IPS DF 4.7 (cell line): ENCODE measurements at regions not wholly inside any gene's neighbourhood (a gene's known extent, or its start where the extent isn't known, plus 50 kb on each side); places are given as distances from the start of the nearest gene placed in this dataset.
A peak's percentile ranks its signal among the peaks of the same experiment; 100 is the strongest.
"Not testable (repeated sequence)": the region's sequence is repeated elsewhere in the genome, so short reads cannot be mapped to it uniquely, and the experiment has no call there.

Experiments used
- DNase-seq: peaks from one replicate; pipeline ENCODE4 v3.0.0-alpha.2; 2013; ENCODE audit warnings: low spot score; ENCODE audit errors: extremely low read depth

DNA sequence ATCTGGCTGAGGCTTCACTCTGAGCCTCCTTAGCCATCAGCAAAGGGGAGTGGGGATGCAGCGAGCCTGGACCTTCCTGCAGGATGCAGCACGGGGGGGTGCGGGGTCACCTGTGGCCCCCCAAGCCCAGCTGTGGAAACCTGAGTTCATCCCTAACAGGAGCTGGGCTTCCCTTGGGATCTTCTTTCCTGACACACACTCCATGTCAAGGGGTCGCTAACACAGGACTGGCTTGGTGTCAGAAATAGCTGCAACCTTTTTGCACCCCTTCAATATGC is 174.7 kb downstream of the RTP5 start:
- DNase-seq: no peak

DNA sequence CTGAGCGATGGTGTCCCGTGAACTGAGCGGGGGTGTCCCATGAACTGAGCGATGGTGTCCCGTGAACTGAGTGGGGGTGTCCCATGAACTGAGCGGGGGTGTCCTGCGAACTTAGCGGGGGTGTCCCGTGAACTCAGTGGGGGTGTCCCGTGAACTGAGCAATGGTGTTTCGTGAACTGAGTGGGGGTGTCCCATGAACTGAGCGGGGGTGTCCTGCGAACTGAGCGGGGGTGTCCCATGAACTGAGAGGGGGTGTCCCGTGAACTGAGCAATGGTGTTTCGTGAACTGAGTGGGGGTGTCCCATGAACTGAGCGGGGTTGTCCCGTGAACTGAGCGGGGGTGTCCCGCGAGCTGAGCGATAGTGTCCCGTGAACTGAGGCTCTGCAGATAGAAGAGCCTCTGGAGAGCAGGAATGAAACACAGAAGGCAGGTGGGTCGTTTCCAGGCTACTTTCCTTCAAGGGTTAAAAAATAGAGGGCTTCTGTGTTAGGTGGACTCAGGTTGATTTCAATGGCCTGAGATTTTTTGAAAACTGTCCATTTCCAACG is 176.1 kb downstream of the RTP5 start:
- not testable (repeated sequence) for DNase-seq

DNA sequence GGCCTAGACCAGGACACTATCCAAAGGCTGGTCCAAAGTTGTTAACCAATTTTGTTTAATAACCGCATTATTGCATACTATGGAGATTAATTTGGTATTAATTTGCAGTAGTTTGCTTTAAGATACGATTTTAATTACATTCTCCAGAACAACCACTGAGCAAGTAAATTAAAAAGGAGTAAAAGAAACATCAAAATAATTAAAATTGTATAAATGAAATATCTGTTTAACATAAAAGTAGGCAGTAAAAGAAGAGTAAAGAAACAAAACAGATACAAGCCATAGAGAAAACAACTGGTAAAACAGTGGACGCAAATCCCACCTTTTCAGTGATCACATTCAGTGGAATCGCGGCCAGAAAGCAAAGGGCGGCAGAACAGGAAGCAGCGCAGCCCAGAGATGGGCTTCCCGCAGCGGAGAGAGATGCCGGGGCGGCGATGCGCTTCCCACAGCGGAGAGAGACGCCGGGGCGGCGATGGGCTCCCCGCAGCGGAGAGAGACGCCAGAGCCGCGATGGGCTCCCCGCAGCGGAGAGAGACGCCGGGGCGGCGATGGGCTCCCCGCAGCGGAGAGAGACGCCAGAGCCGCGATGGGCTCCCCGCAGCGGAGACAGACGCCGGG is 176.8 kb downstream of the RTP5 start:
- no peak for DNase-seq

GRCh38 chr2:242047963-242048362 is 178.4 kb downstream of the RTP5 start:
- no peak for DNase-seq

GRCh38 chr2:242048479-242048878 is 178.9 kb downstream of the RTP5 start:
- no peak for DNase-seq

- DNase-seq: not testable (repeated sequence)
Observed at GRCh38 chr2:242049492-242049891, 180.0 kb downstream of the RTP5 start.

DNA sequence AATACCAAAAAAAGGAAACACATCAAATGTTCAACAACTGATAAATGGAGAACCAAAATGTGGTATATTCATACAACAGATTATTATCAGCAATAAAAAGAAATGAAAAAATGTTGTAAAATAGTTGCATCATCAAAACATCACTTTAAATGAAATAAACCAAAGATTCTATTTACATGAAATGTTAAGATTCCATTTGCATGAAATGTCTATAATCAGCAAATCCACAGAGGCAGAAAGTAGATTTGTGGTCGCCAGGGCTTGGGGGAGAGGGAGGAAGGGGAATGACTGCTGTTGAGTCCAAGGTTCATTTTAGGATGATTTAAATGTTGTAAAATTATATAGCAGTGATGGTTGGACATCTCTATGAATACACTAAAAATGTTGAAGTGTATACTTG is 181.9 kb downstream of the RTP5 start:
- no peak for DNase-seq

- DNase-seq: no peak
Observed at GRCh38 chr2:242052421-242052820, 182.9 kb downstream of the RTP5 start.

- DNase-seq: no peak
Observed at GRCh38 chr2:242053921-242054320, 184.4 kb downstream of the RTP5 start.

- DNase-seq: no peak
Observed at GRCh38 chr2:242054406-242054805, 184.9 kb downstream of the RTP5 start.

DNA sequence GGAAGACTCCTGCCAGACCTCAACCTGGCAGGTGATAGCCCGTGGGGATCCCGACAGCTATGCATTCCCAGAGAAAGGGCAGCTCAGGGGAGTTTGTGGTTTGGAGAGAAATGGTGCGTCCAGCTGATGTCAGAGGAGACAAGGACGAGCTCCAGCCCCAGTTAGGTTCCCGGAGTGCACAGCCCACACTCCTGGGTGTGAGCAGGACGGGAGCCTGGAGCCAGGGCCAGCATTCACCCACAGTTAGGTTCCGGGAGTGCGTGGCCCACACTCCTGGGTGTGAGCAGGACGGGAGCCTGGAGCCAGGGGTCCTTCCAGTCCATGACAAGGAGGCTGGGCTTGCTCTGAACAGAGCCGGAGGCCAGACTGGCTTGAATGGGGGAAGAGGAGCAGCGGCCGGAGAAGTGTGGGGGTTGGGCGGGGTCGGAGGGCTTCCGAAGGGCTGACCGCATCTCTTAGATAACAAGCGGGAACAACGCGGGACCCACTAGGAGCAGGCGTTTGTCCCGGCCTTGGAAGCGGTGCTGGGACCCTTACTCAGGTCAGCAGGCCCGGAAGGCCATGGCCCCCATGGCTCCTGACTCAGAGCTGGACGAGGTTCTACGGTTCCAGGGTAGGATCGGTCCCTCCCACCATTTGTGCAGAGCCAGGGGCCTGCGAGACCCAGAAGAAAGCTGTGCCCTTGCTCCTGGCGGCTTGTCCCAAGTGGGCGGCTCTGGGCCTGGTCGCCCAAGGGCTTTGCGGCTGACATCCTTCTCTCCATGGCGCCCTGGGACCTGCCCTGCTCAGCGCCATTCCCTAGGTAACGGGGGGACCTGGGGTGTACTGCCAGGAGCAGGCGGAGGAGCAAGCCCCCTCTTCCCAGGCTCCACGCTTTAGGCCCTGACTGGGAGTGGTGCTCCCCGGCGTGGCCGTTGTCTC is 185.6 kb downstream of the RTP5 start:
- DNase-seq: no peak

- DNase-seq: no peak
Observed at GRCh38 chr2:242056026-242056425, 186.5 kb downstream of the RTP5 start.

DNA sequence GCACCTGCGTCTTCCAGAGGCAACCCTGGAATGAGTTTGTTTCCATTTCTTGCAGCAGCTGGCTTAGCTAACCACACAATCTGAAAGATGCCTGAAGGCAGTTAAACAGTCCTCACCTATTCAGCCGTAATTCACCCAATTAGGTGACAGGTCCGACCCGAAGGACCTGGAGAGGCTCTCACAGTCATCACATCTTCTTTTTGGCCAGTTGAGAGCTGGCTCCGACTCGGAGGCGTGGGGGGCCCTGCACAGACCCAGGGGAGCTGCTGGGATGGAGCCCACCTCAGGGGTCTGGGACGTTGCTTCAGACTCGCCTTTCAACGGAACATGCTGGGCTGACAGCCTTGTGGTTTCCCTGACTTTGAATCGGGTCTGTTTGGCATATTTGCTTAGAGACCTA is 187.3 kb downstream of the RTP5 start:
- DNase-seq: no peak

- DNase-seq: no peak
Observed at GRCh38 chr2:242057379-242058040, 188.0 kb downstream of the RTP5 start.

DNA sequence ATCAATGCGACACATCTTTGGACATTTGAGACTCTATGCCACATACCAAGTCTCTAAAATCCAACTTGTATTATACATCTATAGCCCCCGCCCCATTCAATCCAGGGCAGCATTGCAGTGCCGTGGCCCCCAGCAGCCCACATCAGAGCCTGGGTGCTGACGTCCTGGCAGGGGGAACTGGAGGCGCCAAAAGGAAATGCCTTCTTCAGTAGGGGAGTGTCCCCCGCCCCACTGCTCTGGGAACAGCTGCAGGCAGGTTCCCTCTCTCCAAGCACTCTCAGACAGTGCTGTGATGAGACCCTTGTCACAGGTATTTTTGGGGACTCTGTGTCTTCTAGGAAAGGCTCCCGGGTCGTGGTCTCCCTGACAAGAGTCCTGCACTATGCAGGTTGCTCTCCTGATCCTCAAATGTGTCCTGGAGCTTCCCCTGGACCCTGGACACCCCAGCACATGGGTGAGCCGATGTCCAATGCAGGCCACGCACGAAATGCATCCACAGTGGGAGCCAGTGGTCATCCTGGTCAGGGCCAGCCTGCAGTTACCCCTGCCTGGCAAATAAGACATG is 188.7 kb downstream of the RTP5 start:
- DNase-seq: no peak

- no peak for DNase-seq
Observed at GRCh38 chr2:242059566-242059965, 190.0 kb downstream of the RTP5 start.

- no peak for DNase-seq
Observed at GRCh38 chr2:242060212-242060835, 190.8 kb downstream of the RTP5 start.

DNA sequence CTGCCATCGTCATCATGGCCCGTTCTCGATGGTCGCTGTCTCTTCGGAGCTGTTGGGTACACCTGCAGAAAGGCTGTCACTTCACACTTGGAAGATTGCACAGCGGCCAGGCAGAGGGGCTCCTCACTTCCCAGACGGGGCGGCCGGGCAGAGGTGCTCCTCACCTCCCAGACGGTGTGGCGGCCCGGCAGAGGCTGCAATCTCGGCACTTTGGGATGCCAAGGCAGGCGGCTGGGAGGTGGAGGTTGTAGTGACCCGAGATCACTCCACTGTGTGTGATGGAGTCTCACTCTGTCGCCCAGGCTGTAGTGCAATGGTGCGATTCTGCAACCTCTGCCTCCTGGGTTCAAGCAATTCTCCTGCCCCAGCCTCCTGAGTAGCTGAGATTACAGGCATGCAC is 192.4 kb downstream of the RTP5 start:
- DNase-seq: not testable (repeated sequence)

DNA sequence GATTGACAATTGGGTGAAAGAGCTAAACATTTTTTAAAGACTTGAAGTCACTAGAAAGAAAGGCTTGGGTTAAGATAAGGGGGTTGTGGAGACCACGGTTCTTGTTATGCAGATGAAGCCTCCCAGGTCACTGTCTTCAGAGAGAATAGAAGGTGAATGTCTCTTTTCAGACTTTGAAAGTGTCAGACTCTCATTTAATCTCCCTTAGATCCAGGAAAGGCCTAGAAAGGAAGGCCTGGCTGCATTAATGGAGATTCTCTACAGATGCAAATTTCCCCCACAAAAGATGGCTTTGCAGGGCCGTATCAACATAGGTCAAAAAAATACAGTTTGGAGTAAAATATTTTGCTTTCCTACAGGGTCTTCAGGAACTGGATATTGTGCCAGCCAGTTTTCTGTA is 193.9 kb downstream of the RTP5 start:
- peak; percentile 64 for DNase-seq

DNA sequence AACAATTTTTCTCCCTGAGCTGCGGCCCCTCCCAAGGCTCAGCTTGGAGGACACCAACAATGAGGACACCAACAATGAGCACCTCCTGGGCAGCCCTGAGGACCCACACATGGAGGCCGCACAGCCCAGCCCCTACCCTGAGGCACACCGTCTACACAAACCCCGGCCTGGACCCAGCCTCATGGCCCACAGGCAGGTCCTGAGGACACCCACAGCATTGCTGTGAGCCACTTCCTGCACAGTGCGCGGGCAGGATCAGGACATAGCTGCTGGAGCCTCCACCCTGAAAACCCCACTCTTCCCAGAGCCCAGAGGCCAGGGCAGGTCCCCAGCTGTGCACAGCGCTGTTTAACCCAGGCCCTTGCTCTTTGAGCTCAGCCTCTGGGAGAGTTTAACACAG is 194.3 kb downstream of the RTP5 start:
- no peak for DNase-seq
